ENCODE measurements at regions not wholly inside any gene's neighbourhood (a gene's known extent, or its start where the extent isn't known, plus 50 kb on each side); places are given as distances from the start of the nearest gene placed in this dataset.

- no peak for DNase-seq
- Mint-ChIP-seq H3K9me3 (peaks cover 4 to 24% (median 7%) of the 10 kb centered on the region in 6 donors), H3K27ac (no peak overlapping the region), H3K4me3 (no peak overlapping the region), H3K4me1 (peaks cover 10 to 20% of the 10 kb centered on the region in 2 donors), H3K36me3 (peaks cover 0 to 4% (median 0%) of the 10 kb centered on the region in 3 donors), H3K27me3 (ENCODE audit: low read depth in 3 of 3) (peaks cover 0 to 2% (median 0%) of the 10 kb centered on the region in 3 donors)
These were observed 402.2 kb downstream of the GJA1 start for GRCh38 chr6:121837545-121838229.

DNA sequence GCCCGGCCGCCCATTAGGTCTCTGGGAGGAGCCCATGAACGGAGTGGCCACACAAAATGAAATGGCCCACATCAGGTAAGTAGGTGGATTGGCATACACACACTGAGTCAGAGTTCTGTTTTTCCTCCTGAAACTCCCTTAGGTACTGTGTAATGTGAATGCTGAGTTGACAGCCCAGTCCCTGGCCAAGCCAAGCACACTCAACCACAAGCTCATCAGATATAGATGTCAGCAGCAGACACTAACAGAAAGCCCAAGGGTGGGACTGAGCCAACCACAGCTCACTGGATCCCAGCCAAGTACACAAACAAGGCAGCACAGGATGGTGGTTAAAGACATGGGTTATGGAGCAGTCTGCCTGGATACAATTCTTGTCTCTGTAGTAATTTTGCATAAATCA lies 403.4 kb downstream of the GJA1 start:
- peaks cover 0 to 23% (median 5%) of the 10 kb centered on the region in 6 donors for H3K9me3 Mint-ChIP-seq
- peaks cover 0 to 4% (median 0%) of the 10 kb centered on the region in 3 donors for H3K36me3 Mint-ChIP-seq
- H3K4me1 Mint-ChIP-seq: peaks cover 10 to 20% of the 10 kb centered on the region in 2 donors
- no peak for DNase-seq
- H3K27me3 Mint-ChIP-seq (ENCODE audit: low read depth in 3 of 3): peaks cover 0 to 2% (median 0%) of the 10 kb centered on the region in 3 donors
- no peak overlapping the region for H3K4me3 Mint-ChIP-seq
- no peak overlapping the region for H3K27ac Mint-ChIP-seq

GRCh38 chr6:121839896-121840295 lies 404.4 kb downstream of the GJA1 start:
- H3K36me3 Mint-ChIP-seq: peaks cover 0 to 2% (median 0%) of the 10 kb centered on the region in 3 donors
- H3K4me3 Mint-ChIP-seq: no peak overlapping the region
- peaks cover 2 to 14% (median 5%) of the 10 kb centered on the region in 6 donors for H3K9me3 Mint-ChIP-seq
- DNase-seq: no peak
- H3K27ac Mint-ChIP-seq: no peak overlapping the region
- H3K4me1 Mint-ChIP-seq: peaks cover 10 to 20% of the 10 kb centered on the region in 2 donors
- peaks cover 0 to 2% (median 0%) of the 10 kb centered on the region in 3 donors for H3K27me3 Mint-ChIP-seq (ENCODE audit: low read depth in 3 of 3)

- Mint-ChIP-seq H3K27me3 (ENCODE audit: low read depth in 3 of 3) (peaks cover 0 to 2% (median 2%) of the 10 kb centered on the region in 3 donors), H3K27ac (no peak overlapping the region), H3K4me1 (peaks cover 8 to 15% of the 10 kb centered on the region in 2 donors), H3K9me3 (peaks cover 0 to 4% (median 3%) of the 10 kb centered on the region in 6 donors), H3K36me3 (no peaks in the 10 kb centered on the region), H3K4me3 (no peak overlapping the region)
- DNase-seq: no peak
These were observed 409.5 kb downstream of the GJA1 start for GRCh38 chr6:121844898-121845297.

DNA sequence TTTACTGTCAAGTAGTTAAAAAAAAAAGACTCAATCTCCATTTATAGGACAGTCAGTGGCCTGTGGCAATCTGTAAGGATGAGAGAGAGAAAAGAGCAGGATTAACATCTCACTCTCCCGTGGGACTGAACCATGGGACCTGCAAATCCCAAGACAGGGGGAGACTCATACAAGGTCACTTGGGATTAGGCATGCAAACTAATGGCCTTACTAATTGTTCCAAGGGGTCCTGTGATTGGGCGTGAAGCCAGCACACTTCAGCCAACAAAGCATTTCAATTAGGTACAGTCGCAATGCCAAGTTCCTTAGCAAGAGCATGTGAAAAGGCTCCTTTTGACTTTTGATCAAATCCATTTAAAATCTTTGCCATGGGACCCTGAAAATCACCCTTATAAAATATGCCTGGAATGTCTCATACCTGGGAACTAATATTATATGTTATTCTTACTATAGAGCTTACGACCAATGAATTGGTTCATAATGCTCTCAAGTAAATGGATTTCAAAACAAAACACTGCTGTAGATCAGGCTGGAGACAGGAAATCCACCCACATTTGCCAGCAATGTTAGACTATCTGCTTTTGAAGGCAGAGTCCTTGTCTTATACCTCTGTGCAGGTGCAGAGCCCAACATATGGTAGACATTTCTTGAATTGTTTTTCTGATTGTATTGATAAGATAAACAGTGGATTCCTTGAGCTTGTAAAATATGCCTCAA lies 412.5 kb downstream of the GJA1 start:
- H3K4me3 Mint-ChIP-seq: no peak overlapping the region
- H3K27ac Mint-ChIP-seq: no peak overlapping the region
- H3K4me1 Mint-ChIP-seq: no peaks in the 10 kb centered on the region
- peaks cover 2 to 6% (median 4%) of the 10 kb centered on the region in 6 donors for H3K9me3 Mint-ChIP-seq
- H3K36me3 Mint-ChIP-seq: no peaks in the 10 kb centered on the region
- H3K27me3 Mint-ChIP-seq (ENCODE audit: low read depth in 3 of 3): peaks cover 0 to 2% (median 0%) of the 10 kb centered on the region in 3 donors
- no peak for DNase-seq

GRCh38 chr6:121848523-121849255 lies 413.2 kb downstream of the GJA1 start:
- Mint-ChIP-seq H3K27ac (no peak overlapping the region), H3K4me3 (no peak overlapping the region), H3K9me3 (peaks cover 2 to 7% (median 4%) of the 10 kb centered on the region in 6 donors), H3K36me3 (no peaks in the 10 kb centered on the region), H3K27me3 (ENCODE audit: low read depth in 3 of 3) (peaks cover 0 to 3% (median 2%) of the 10 kb centered on the region in 3 donors), H3K4me1 (no peaks in the 10 kb centered on the region)
- no peak for DNase-seq

GRCh38 chr6:121849477-121849876 lies 414.0 kb downstream of the GJA1 start:
- Mint-ChIP-seq H3K27ac (no peak overlapping the region), H3K4me3 (no peak overlapping the region), H3K36me3 (no peaks in the 10 kb centered on the region), H3K9me3 (peaks cover 0 to 5% (median 3%) of the 10 kb centered on the region in 6 donors), H3K27me3 (ENCODE audit: low read depth in 3 of 3) (peaks cover 0 to 7% (median 5%) of the 10 kb centered on the region in 3 donors), H3K4me1 (no peaks in the 10 kb centered on the region)
- no peak for DNase-seq

- no peak overlapping the region for H3K4me3 Mint-ChIP-seq
- no peak overlapping the region for H3K27ac Mint-ChIP-seq
- peaks cover 0 to 9% (median 3%) of the 10 kb centered on the region in 6 donors for H3K9me3 Mint-ChIP-seq
- DNase-seq: no peak
- no peaks in the 10 kb centered on the region for H3K36me3 Mint-ChIP-seq
- H3K4me1 Mint-ChIP-seq: no peaks in the 10 kb centered on the region
- peaks cover 0 to 7% (median 5%) of the 10 kb centered on the region in 3 donors for H3K27me3 Mint-ChIP-seq (ENCODE audit: low read depth in 3 of 3)
These were observed 415.6 kb downstream of the GJA1 start for GRCh38 chr6:121851056-121851455.

DNA sequence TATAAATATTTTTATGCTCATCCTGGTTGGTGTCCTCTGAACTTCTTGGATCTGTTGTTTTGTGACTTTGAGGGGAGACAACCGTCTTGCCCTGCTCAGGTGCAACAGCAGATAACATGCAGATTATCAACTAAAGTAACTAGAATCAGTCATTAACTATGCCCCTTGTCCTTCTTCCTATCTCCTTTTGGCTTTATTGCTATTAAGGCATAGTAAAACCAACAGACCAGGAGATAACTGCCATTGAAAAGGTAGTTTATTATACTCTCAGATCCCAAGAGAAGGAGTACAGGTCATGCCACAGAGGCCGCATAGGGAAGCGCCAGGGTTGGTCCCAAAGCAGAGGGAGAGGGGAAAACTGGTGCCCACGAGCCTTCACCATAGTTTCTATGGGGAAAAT lies 418.2 kb downstream of the GJA1 start:
- Mint-ChIP-seq H3K27ac (no peak overlapping the region), H3K36me3 (no peaks in the 10 kb centered on the region), H3K9me3 (peaks cover 0 to 12% (median 5%) of the 10 kb centered on the region in 6 donors), H3K27me3 (ENCODE audit: low read depth in 3 of 3) (peaks cover 0 to 7% (median 5%) of the 10 kb centered on the region in 3 donors), H3K4me3 (no peak overlapping the region), H3K4me1 (no peaks in the 10 kb centered on the region)
- DNase-seq: no peak

DNA sequence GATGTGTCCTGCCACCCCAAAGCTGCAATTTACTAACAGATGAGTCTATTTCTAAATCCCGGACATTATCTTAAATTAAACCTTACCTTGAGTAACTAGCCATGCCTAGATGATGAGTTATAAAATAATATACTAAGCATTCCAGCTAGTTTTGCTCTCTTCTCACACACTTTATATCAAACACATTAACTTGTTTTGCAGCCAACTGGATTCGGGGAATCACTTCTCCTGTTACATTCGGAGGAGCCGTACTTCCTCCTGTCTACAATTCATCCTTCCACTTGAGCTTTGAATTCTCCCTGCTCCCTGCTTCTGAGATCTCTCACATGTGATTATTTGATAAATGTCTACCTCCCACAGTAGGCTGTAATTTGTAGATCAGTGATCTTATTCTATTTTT lies 420.1 kb downstream of the GJA1 start:
- Mint-ChIP-seq H3K27ac (no peak overlapping the region), H3K9me3 (peaks cover 0 to 12% (median 3%) of the 10 kb centered on the region in 6 donors), H3K36me3 (no peaks in the 10 kb centered on the region), H3K27me3 (ENCODE audit: low read depth in 3 of 3) (peaks cover 0 to 7% (median 3%) of the 10 kb centered on the region in 3 donors), H3K4me3 (no peak overlapping the region), H3K4me1 (no peaks in the 10 kb centered on the region)
- no peak for DNase-seq

DNA sequence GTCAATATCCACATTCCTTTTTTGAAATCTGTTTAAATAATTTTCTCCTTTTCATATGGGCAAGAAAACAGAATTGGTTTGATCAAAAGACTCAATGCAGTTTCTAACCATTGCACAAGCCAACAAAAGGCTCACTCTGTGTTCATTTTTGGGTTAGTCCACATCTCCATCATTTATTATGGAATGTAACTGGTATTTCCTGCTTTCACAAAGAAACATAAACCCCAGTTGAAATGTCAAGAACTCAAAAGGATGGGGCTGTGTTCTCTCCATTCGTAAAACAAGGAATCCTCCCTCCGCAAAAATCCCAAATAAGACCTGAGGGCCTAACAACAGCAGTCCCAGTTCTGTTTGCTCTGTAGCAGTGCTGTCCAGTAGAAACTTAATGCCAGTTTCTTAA lies 420.9 kb downstream of the GJA1 start:
- Mint-ChIP-seq H3K36me3 (no peaks in the 10 kb centered on the region), H3K9me3 (peaks cover 0 to 13% (median 1%) of the 10 kb centered on the region in 6 donors), H3K27ac (no peak overlapping the region), H3K4me1 (no peaks in the 10 kb centered on the region), H3K27me3 (ENCODE audit: low read depth in 3 of 3) (peaks cover 0 to 7% (median 3%) of the 10 kb centered on the region in 3 donors), H3K4me3 (no peak overlapping the region)
- DNase-seq: no peak

- H3K27me3 Mint-ChIP-seq (ENCODE audit: low read depth in 3 of 3): peaks cover 2 to 7% (median 3%) of the 10 kb centered on the region in 3 donors
- peaks cover 0 to 14% (median 2%) of the 10 kb centered on the region in 6 donors for H3K9me3 Mint-ChIP-seq
- no peaks in the 10 kb centered on the region for H3K36me3 Mint-ChIP-seq
- H3K27ac Mint-ChIP-seq: no peak overlapping the region
- no peak for DNase-seq
- H3K4me3 Mint-ChIP-seq: no peak overlapping the region
- H3K4me1 Mint-ChIP-seq: no peaks in the 10 kb centered on the region
These were observed 422.1 kb downstream of the GJA1 start for GRCh38 chr6:121857551-121857950.

DNA sequence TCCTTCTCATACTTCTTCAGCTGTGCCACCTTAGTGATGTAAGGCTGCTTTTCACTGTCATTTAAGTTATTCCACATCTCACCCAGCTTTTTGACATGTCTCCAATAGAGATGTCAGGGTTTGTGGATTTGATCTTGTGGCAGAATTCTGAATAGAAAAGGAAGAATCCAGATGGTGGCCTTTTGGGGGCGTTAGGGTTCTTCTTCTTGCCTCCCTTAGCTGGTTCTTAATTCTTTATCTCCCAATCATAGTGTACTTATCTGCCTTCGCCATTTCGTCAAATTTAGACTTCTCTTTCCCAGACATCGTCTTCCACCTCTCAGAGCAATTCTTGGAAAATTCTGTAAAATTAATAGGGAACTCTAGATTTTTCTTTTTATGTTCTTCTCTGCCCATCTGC lies 422.9 kb downstream of the GJA1 start:
- H3K9me3 Mint-ChIP-seq: peaks cover 1 to 14% (median 4%) of the 10 kb centered on the region in 6 donors
- no peak overlapping the region for H3K27ac Mint-ChIP-seq
- peaks cover 2 to 4% (median 3%) of the 10 kb centered on the region in 3 donors for H3K27me3 Mint-ChIP-seq (ENCODE audit: low read depth in 3 of 3)

DNA sequence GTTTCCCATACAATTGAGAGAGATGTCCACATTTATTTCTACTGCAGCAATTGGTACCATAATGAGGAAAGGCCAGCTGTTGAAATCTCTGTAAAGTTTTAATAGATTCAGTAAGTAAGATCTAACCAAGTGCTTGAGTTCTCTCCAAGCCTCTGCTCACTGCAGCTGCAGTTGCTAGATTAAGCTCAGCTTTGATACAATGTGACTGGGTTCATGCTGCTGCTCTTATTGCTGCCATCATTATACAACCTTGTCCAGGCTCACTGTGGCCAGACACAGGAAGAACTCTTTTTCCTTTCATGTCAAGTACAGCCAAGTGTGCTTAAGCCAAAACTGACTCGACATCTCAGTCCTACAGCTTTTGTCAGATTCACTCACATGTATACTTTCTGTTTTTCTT lies 423.5 kb downstream of the GJA1 start:
- Mint-ChIP-seq H3K4me1 (no peaks in the 10 kb centered on the region), H3K36me3 (no peaks in the 10 kb centered on the region)

More for the DNA sequence above, 422.9 kb downstream of the GJA1 start:
- H3K4me1 Mint-ChIP-seq: no peaks in the 10 kb centered on the region
- no peak overlapping the region for H3K4me3 Mint-ChIP-seq
- no peaks in the 10 kb centered on the region for H3K36me3 Mint-ChIP-seq
- no peak for DNase-seq

More for the DNA sequence above, 423.5 kb downstream of the GJA1 start:
- peaks cover under 1 to 2% (median 2%) of the 10 kb centered on the region in 3 donors for H3K27me3 Mint-ChIP-seq (ENCODE audit: low read depth in 3 of 3)
- no peak for DNase-seq
- peaks cover 1 to 13% (median 6%) of the 10 kb centered on the region in 6 donors for H3K9me3 Mint-ChIP-seq
- no peak overlapping the region for H3K4me3 Mint-ChIP-seq
- no peak overlapping the region for H3K27ac Mint-ChIP-seq

All from immature natural killer cell (primary cell).